HG03354 (cell line): ENCODE measurements at regions not wholly inside any gene's neighbourhood (a gene's known extent, or its start where the extent isn't known, plus 50 kb on each side); places are given as distances from the start of the nearest gene placed in this dataset.
A peak's percentile ranks its signal among the peaks of the same experiment; 100 is the strongest.
"Not testable (repeated sequence)": the region's sequence is repeated elsewhere in the genome, so short reads cannot be mapped to it uniquely, and the experiment has no call there.

Experiments
- ATAC-seq: cut with Tn5 transposase; IDR thresholded peaks from one replicate; pipeline ENCODE4 v1.9.1; 2021; ENCODE audit warnings: mild to moderate bottlenecking; ENCODE audit not compliant: unreplicated experiment, poor library complexity, severe bottlenecking

GRCh38 chr10:57645108-57645507 lies 622.6 kb downstream of the IPMK start:
- ATAC-seq: not testable (repeated sequence)

- no peak for ATAC-seq
Measured at GRCh38 chr10:57638411-57638810, 629.3 kb downstream of the IPMK start.

GRCh38 chr10:57628592-57629284 lies 639.0 kb downstream of the IPMK start:
- ATAC-seq: peak; percentile 80

GRCh38 chr10:57627642-57628178 lies 640.0 kb downstream of the IPMK start:
- no peak for ATAC-seq

- no peak for ATAC-seq
Measured at GRCh38 chr10:57624856-57625592, 642.7 kb downstream of the IPMK start.

- ATAC-seq: no peak
Measured at GRCh38 chr10:57624066-57624465, 643.6 kb downstream of the IPMK start.

- no peak for ATAC-seq
Measured at GRCh38 chr10:57621466-57621865, 646.2 kb downstream of the IPMK start.

- ATAC-seq: no peak
Measured at GRCh38 chr10:57605948-57606485, 661.7 kb downstream of the IPMK start.

- no peak for ATAC-seq
Measured at GRCh38 chr10:57599440-57599839, 668.3 kb downstream of the IPMK start.

GRCh38 chr10:57593983-57594573 lies 673.6 kb downstream of the IPMK start:
- no peak for ATAC-seq

- ATAC-seq: peak; percentile 60
Measured at GRCh38 chr10:57579926-57580325, 687.8 kb downstream of the IPMK start.

- no peak for ATAC-seq
Measured at GRCh38 chr10:57562211-57562610, 705.5 kb downstream of the IPMK start.

- not testable (repeated sequence) for ATAC-seq
Measured at GRCh38 chr10:57551774-57552173, 715.9 kb downstream of the IPMK start.

GRCh38 chr10:57535306-57535705 lies 732.4 kb downstream of the IPMK start:
- ATAC-seq: no peak

GRCh38 chr10:57513637-57514036 lies 754.1 kb downstream of the IPMK start:
- no peak for ATAC-seq

- ATAC-seq: no peak
Measured at GRCh38 chr10:57507788-57508187, 759.9 kb downstream of the IPMK start.

GRCh38 chr10:57506414-57507094 lies 761.1 kb downstream of the IPMK start:
- ATAC-seq: no peak

GRCh38 chr10:57494486-57494885 lies 773.2 kb downstream of the IPMK start:
- ATAC-seq: no peak

GRCh38 chr10:57482259-57482658 lies 785.4 kb downstream of the IPMK start:
- no peak for ATAC-seq
